B cell (primary cell): ENCODE measurements at regions not wholly inside any gene's neighbourhood (a gene's known extent, or its start where the extent isn't known, plus 50 kb on each side); places are given as distances from the start of the nearest gene placed in this dataset.

Source experiments
- ATAC-seq: fragments of 200-7000 bp; cut with Tn5 transposase; one replicate; pipeline ENCODE4 v1.10.0; 2021; ENCODE audit warnings: low read depth, mild to moderate bottlenecking, moderate number of reproducible peaks, moderate library complexity
- CTCF ChIA-PET: fragments of 350-600 bp; sonication (Branson Sonifier 250); formaldehyde crosslinking; loops from one replicate; lab custom pipeline; 2021; ENCODE audit warnings: antibody characterized with exemption, inconsistent platforms; lab: Charles Lee
- POLR2A ChIA-PET: fragments of 350-600 bp; sonication (Branson Sonifier 250); formaldehyde crosslinking; loops from one replicate; lab custom pipeline; 2021; ENCODE audit warnings: antibody characterized with exemption; lab: Charles Lee
- DNase-seq: peaks from one replicate; pipeline ENCODE4 v3.0.0; 2013
- H2AFZ ChIP-seq: 2 replicates; pipeline ENCODE4 v1.6.1; 2012; ENCODE audit warnings: mild to moderate bottlenecking, low read depth, low read length; ENCODE audit not compliant: insufficient read depth, poor library complexity, severe bottlenecking
- H3K27ac ChIP-seq, 2 donors: 1 replicate in 1 of 2; 2 replicates in 1 of 2; pipeline ENCODE4 v1.5.1; 2012 to 2013; ENCODE audit warnings: low read length in 2 of 2, mild to moderate bottlenecking in 2 of 2, moderate library complexity in 1 of 2
- H3K27me3 ChIP-seq, 4 experiments: fragments of 200-600 bp in 1 of 4; sonication (generic) in 1 of 4; replicated peaks in 1 of 4; 1 replicate in 2 of 4; 2 replicates in 2 of 4; pipeline versions ENCODE4 v1.6.1 to v1.7.0; 2013 to 2016; ENCODE audit warnings: low read length in 3 of 4, mild to moderate bottlenecking in 2 of 4, mixed read lengths in 1 of 4, moderate library complexity in 1 of 4; ENCODE audit not compliant: insufficient read depth in 4 of 4, control insufficient read depth in 3 of 4; ENCODE audit errors: control extremely low read depth in 1 of 4
- H3K36me3 ChIP-seq, 2 experiments: replicated peaks in 1 of 2; 1 replicate in 1 of 2; 2 replicates in 1 of 2; pipeline versions ENCODE4 v1.6.1 to v1.7.1; 2013; ENCODE audit warnings: low read length in 1 of 2; ENCODE audit not compliant: insufficient read depth in 2 of 2, control insufficient read depth in 1 of 2; ENCODE audit errors: control extremely low read depth in 1 of 2, extremely low read depth in 1 of 2
- H3K4me1 ChIP-seq, 2 donors: fragments of 200-600 bp in 1 of 2; sonication (generic) in 1 of 2; 1 replicate in 1 of 2; 2 replicates in 1 of 2; pipeline versions ENCODE4 v1.5.1 to v1.6.1; 2013 to 2017; ENCODE audit warnings: low read length in 2 of 2; ENCODE audit not compliant: control insufficient read depth in 2 of 2, insufficient read depth in 2 of 2
- H3K4me2 ChIP-seq: replicated peaks from 2 replicates; pipeline ENCODE3; 2012; ENCODE audit warnings: mild to moderate bottlenecking, low read depth, low read length; ENCODE audit not compliant: poor library complexity, severe bottlenecking
- H3K4me3 ChIP-seq, 5 experiments: fragments of 200-600 bp in 1 of 5; sonication (generic) in 1 of 5; 1 replicate in 3 of 5; 2 replicates in 2 of 5; pipeline versions ENCODE4 v1.5.1 to v1.7.0; 2011 to 2016; ENCODE audit warnings: low read length in 4 of 5, mild to moderate bottlenecking in 4 of 5, low read depth in 2 of 5, control low read depth in 1 of 5, moderate library complexity in 1 of 5; ENCODE audit not compliant: insufficient read depth in 1 of 5; ENCODE audit errors: control extremely low read depth in 1 of 5, extremely low read depth in 1 of 5
- H3K79me2 ChIP-seq: fragments of 200-600 bp; sonication (generic); one replicate; pipeline ENCODE4 v1.6.0; 2016; ENCODE audit warnings: low read length; ENCODE audit not compliant: control insufficient read depth, insufficient read depth
- H3K9ac ChIP-seq: fragments of 200-600 bp; sonication (generic); 2 replicates; pipeline ENCODE4 v1.6.1; 2017; ENCODE audit warnings: mild to moderate bottlenecking, low read length, moderate library complexity
- H3K9me3 ChIP-seq, 3 donors: one replicate each; pipeline versions ENCODE4 v1.6.1 to v1.7.1; 2013; ENCODE audit warnings: low read length in 2 of 3; ENCODE audit not compliant: control insufficient read depth in 2 of 3, insufficient read depth in 1 of 3; ENCODE audit errors: control extremely low read depth in 1 of 3
- H4K20me1 ChIP-seq: 2 replicates; pipeline ENCODE4 v1.6.0; 2012; ENCODE audit warnings: mild to moderate bottlenecking, low read length; ENCODE audit not compliant: insufficient read depth, control insufficient read depth, poor library complexity, severe bottlenecking
- H3K27ac Mint-ChIP-seq: one replicate; pipeline ENCODE4 v1.8.0; 2021; ENCODE audit warnings: mixed read lengths
- H3K27me3 Mint-ChIP-seq: one replicate; pipeline ENCODE4 v1.8.0; 2021; ENCODE audit warnings: mixed read lengths
- H3K4me1 Mint-ChIP-seq: one replicate; pipeline ENCODE4 v1.8.0; 2021; ENCODE audit warnings: mixed read lengths
- H3K4me3 Mint-ChIP-seq: one replicate; pipeline ENCODE4 v1.8.0; 2021; ENCODE audit warnings: mixed read lengths
- H3K9me3 Mint-ChIP-seq: one replicate; pipeline ENCODE4 v1.8.0; 2022; ENCODE audit warnings: mixed read lengths; ENCODE audit not compliant: insufficient read depth
- EZH2 ChIP-seq: IDR thresholded peaks from 2 replicates; pipeline ENCODE4 v1.6.1; 2012; ENCODE audit warnings: borderline replicate concordance, low read depth, mild to moderate bottlenecking, moderate library complexity, low read length; ENCODE audit not compliant: insufficient read depth, poor library complexity, severe bottlenecking
- WGBS: methylation state at CpG from one replicate; pipeline ENCODE4 v1.1.5; 2013; ENCODE audit warnings: missing lambda C conversion rate; ENCODE audit not compliant: insufficient coverage; 5-methylcytosine and 5-hydroxymethylcytosine counted together
- intact Hi-C: fragments of 100-400 bp; cut with micrococcal nuclease; formaldehyde crosslinking; loops from one replicate; pipeline ENCODE4 v1.10.0; 2022
- TF ChIP-seq, protein P1 (sequence below): fragments of 200-600 bp; IDR thresholded peaks from one replicate; pipeline ENCODE4 v1.8.0; 2022; ENCODE audit warnings: antibody characterized with exemption, mild to moderate bottlenecking

DNA sequence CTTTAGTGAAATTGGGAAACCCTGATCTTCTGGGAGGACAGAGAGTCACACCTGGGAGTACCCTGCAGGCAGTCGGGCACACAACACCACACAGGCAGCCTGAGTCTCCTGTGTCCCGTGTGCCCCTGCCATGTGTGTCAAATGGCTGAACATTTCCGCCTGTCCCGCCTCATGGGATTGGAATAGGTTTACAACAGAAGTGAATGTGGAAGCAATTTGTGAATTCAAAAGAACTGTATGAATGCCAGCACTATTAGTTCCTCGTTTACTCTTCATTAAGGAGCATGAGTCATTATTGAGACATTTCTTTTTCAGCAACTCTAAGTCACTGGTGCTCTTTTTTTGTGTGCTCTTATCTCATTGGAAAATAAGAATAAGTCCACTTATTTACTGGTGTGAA, 226.5 kb downstream of the PMP22 start:
- Histone ChIP-seq H3K27ac (no peak overlapping the region), H3K4me3 (no peak overlapping the region), H3K4me2 (no peak overlapping the region), H3K9me3 (no peaks in the 10 kb centered on the region), H3K9ac (no peak overlapping the region), H4K20me1 (no peaks in the 10 kb centered on the region), H3K36me3 (no peaks in the 10 kb centered on the region), H3K79me2 (no peaks in the 10 kb centered on the region), H3K4me1 (no peaks in the 10 kb centered on the region), H2AFZ (no peak overlapping the region), H3K27me3 (no peaks in the 10 kb centered on the region)
- WGBS: 90% methylated on average over 2 of the region's 5 CpGs
- Mint-ChIP-seq H3K27ac (no peak overlapping the region), H3K4me3 (no peak overlapping the region), H3K9me3 (no peaks in the 10 kb centered on the region), H3K27me3 (peaks cover 7% of the 10 kb centered on the region), H3K4me1 (no peaks in the 10 kb centered on the region)
- TF ChIP-seq EZH2: no peak
- TF ChIP-seq, protein P1, sequence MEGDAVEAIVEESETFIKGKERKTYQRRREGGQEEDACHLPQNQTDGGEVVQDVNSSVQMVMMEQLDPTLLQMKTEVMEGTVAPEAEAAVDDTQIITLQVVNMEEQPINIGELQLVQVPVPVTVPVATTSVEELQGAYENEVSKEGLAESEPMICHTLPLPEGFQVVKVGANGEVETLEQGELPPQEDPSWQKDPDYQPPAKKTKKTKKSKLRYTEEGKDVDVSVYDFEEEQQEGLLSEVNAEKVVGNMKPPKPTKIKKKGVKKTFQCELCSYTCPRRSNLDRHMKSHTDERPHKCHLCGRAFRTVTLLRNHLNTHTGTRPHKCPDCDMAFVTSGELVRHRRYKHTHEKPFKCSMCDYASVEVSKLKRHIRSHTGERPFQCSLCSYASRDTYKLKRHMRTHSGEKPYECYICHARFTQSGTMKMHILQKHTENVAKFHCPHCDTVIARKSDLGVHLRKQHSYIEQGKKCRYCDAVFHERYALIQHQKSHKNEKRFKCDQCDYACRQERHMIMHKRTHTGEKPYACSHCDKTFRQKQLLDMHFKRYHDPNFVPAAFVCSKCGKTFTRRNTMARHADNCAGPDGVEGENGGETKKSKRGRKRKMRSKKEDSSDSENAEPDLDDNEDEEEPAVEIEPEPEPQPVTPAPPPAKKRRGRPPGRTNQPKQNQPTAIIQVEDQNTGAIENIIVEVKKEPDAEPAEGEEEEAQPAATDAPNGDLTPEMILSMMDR: no peak
- intact Hi-C loops: no loop called here
- CTCF ChIA-PET: no interaction called here
- DNase-seq (no peak), ATAC-seq (no peak)
- POLR2A ChIA-PET: no interaction called here

DNA sequence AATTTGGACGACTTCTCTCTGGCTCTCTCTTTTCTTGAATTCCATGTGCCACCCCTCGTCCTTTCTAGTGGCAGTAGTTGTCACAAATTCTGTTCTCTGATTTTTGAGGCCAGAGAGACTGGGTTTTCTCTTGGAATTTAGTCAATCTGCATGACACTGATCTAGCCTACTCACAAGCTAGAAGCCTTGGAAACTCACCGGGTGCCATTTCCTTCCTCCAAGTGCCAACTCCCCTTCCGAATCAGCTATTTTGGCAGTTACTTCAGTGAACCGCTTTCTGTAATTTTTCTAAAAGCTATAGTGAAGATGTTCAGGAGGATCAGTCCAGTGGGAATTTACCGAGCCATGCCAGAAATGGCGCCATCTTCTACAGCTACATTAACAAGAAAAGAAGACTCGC, 228.9 kb downstream of the PMP22 start:
- no peak for ATAC-seq
- no peak for DNase-seq
- peaks cover 7% of the 10 kb centered on the region for H3K27me3 Mint-ChIP-seq
- Histone ChIP-seq H3K4me2 (no peak overlapping the region), H3K79me2 (no peaks in the 10 kb centered on the region), H2AFZ (no peak overlapping the region), H3K9me3 (no peaks in the 10 kb centered on the region), H3K4me1 (no peaks in the 10 kb centered on the region), H4K20me1 (no peaks in the 10 kb centered on the region), H3K27ac (no peak overlapping the region), H3K9ac (no peak overlapping the region), H3K4me3 (no peak overlapping the region), H3K36me3 (no peaks in the 10 kb centered on the region), H3K27me3 (no peaks in the 10 kb centered on the region)
- WGBS: 93% methylated on average over 4 of the region's 8 CpGs
- CTCF ChIA-PET: no interaction called here
- H3K27ac Mint-ChIP-seq: no peak overlapping the region
- TF ChIP-seq, protein P1: no peak
- no peak for TF ChIP-seq EZH2
- no peak overlapping the region for H3K4me3 Mint-ChIP-seq
- no peaks in the 10 kb centered on the region for H3K4me1 Mint-ChIP-seq
- intact Hi-C loops: no loop called here
- POLR2A ChIA-PET: no interaction called here
- H3K9me3 Mint-ChIP-seq: no peaks in the 10 kb centered on the region
